ENCODE measurements at regions not wholly inside any gene's neighbourhood (a gene's known extent, or its start where the extent isn't known, plus 50 kb on each side); places are given as distances from the start of the nearest gene placed in this dataset.

- peaks cover 10% of the 10 kb centered on the region in 2 donors for H3K4me1 ChIP-seq (ENCODE audit: control insufficient read depth in 2 of 2, insufficient read depth in 2 of 2, low read length in 2 of 2)
- POLR2A ChIA-PET = no interaction called here
- no peak overlapping the region for H3K27ac Mint-ChIP-seq
- H3K9me3 Mint-ChIP-seq (ENCODE audit: insufficient read depth) = peaks cover 6% of the 10 kb centered on the region
- H4K20me1 ChIP-seq (ENCODE audit: control insufficient read depth, insufficient read depth, low read length, poor library complexity, severe bottlenecking) = no peaks in the 10 kb centered on the region
- H3K9me3 ChIP-seq (ENCODE audit: control extremely low read depth in 1 of 3, control insufficient read depth in 2 of 3, insufficient read depth in 1 of 3, low read length in 2 of 3) = peaks cover 4 to 13% (median 5%) of the 10 kb centered on the region in 3 donors
- TF ChIP-seq EZH2 (IDR thresholded peaks at IDR 0.05; ENCODE audit: borderline replicate concordance, insufficient read depth, low read depth, low read length, poor library complexity, severe bottlenecking) (no peak), CTCF (IDR thresholded peaks at IDR 0.05) (no peak)
- ATAC-seq (ENCODE audit: low read depth) = no peak
- no peak for DNase-seq
- H3K9ac ChIP-seq (ENCODE audit: low read length) = no peak overlapping the region
- peaks cover 9% of the 10 kb centered on the region for H3K4me1 Mint-ChIP-seq
- no peaks in the 10 kb centered on the region for H3K79me2 ChIP-seq (ENCODE audit: control insufficient read depth, insufficient read depth, low read length)
- H3K4me3 Mint-ChIP-seq = no peak overlapping the region
- H3K4me2 ChIP-seq (replicated peaks; ENCODE audit: low read depth, low read length, poor library complexity, severe bottlenecking) = no peak overlapping the region
- WGBS (ENCODE audit: insufficient coverage) = 81% methylated on average over 2 of the region's 2 CpGs
- H3K27me3 ChIP-seq (replicated peaks in 1 of 4; ENCODE audit: control extremely low read depth in 1 of 4, control insufficient read depth in 3 of 4, insufficient read depth in 4 of 4, low read length in 3 of 4) = peaks cover 0 to 38% (median 15%) of the 10 kb centered on the region in 4 experiments
- no peak overlapping the region for H3K27ac ChIP-seq (ENCODE audit: low read length in 2 of 2)
- intact Hi-C loops (cut with micrococcal nuclease) = no loop called here
- no peak overlapping the region for H2AFZ ChIP-seq (ENCODE audit: insufficient read depth, low read depth, low read length, poor library complexity, severe bottlenecking)
- no peaks in the 10 kb centered on the region for H3K36me3 ChIP-seq (replicated peaks in 1 of 2; ENCODE audit: control extremely low read depth in 1 of 2, control insufficient read depth in 1 of 2, extremely low read depth in 1 of 2, insufficient read depth in 2 of 2, low read length in 1 of 2)
- H3K27me3 Mint-ChIP-seq = peaks cover 64% of the 10 kb centered on the region
- H3K4me3 ChIP-seq (ENCODE audit: control extremely low read depth in 1 of 5, extremely low read depth in 1 of 5, insufficient read depth in 1 of 5, low read depth in 2 of 5, low read length in 4 of 5) = no peak overlapping the region
- CTCF ChIA-PET = interaction anchor here (0.5 kb wide), 1 partner anchor 510 kb away, joined by 3 read pairs; no protein-coding TSS in a partner anchor
Observed at GRCh38 chr9:126219166-126219565, 107.5 kb upstream of the MVB12B start.

- Histone ChIP-seq H3K4me1 (ENCODE audit: control insufficient read depth in 2 of 2, insufficient read depth in 2 of 2, low read length in 2 of 2) (peaks cover 10% of the 10 kb centered on the region in 2 donors), H3K9me3 (ENCODE audit: control extremely low read depth in 1 of 3, control insufficient read depth in 2 of 3, insufficient read depth in 1 of 3, low read length in 2 of 3) (peaks cover 3 to 12% (median 4%) of the 10 kb centered on the region in 3 donors), H3K4me2 (replicated peaks; ENCODE audit: low read depth, low read length, poor library complexity, severe bottlenecking) (no peak overlapping the region), H3K27ac (ENCODE audit: low read length in 2 of 2) (no peak overlapping the region), H2AFZ (ENCODE audit: insufficient read depth, low read depth, low read length, poor library complexity, severe bottlenecking) (no peak overlapping the region), H3K4me3 (ENCODE audit: control extremely low read depth in 1 of 5, extremely low read depth in 1 of 5, insufficient read depth in 1 of 5, low read depth in 2 of 5, low read length in 4 of 5) (no peak overlapping the region), H3K36me3 (replicated peaks in 1 of 2; ENCODE audit: control extremely low read depth in 1 of 2, control insufficient read depth in 1 of 2, extremely low read depth in 1 of 2, insufficient read depth in 2 of 2, low read length in 1 of 2) (no peaks in the 10 kb centered on the region), H4K20me1 (ENCODE audit: control insufficient read depth, insufficient read depth, low read length, poor library complexity, severe bottlenecking) (no peaks in the 10 kb centered on the region), H3K9ac (ENCODE audit: low read length) (no peak overlapping the region), H3K27me3 (replicated peaks in 1 of 4; ENCODE audit: control extremely low read depth in 1 of 4, control insufficient read depth in 3 of 4, insufficient read depth in 4 of 4, low read length in 3 of 4) (peaks cover 0 to 37% (median 15%) of the 10 kb centered on the region in 4 experiments), H3K79me2 (ENCODE audit: control insufficient read depth, insufficient read depth, low read length) (no peaks in the 10 kb centered on the region)
- 88% methylated on average over 11 of the region's 11 CpGs for WGBS (ENCODE audit: insufficient coverage)
- peaks cover 5% of the 10 kb centered on the region for H3K9me3 Mint-ChIP-seq (ENCODE audit: insufficient read depth)
- POLR2A ChIA-PET = no interaction called here
- CTCF ChIA-PET = no interaction called here
- no peak overlapping the region for H3K4me3 Mint-ChIP-seq
- peaks cover 9% of the 10 kb centered on the region for H3K4me1 Mint-ChIP-seq
- intact Hi-C loops (cut with micrococcal nuclease) = no loop called here
- DNase-seq (no peak), ATAC-seq (ENCODE audit: low read depth) (no peak)
- H3K27ac Mint-ChIP-seq = no peak overlapping the region
- peaks cover 67% of the 10 kb centered on the region for H3K27me3 Mint-ChIP-seq
- TF ChIP-seq EZH2 (IDR thresholded peaks at IDR 0.05; ENCODE audit: borderline replicate concordance, insufficient read depth, low read depth, low read length, poor library complexity, severe bottlenecking) (no peak), CTCF (IDR thresholded peaks at IDR 0.05) (no peak)
Observed at GRCh38 chr9:126219648-126220063, 107.0 kb upstream of the MVB12B start.
